ENCODE measurements at regions not wholly inside any gene's neighbourhood (a gene's known extent, or its start where the extent isn't known, plus 50 kb on each side); places are given as distances from the start of the nearest gene placed in this dataset.
A peak's percentile ranks its signal among the peaks of the same experiment; 100 is the strongest.

DNA sequence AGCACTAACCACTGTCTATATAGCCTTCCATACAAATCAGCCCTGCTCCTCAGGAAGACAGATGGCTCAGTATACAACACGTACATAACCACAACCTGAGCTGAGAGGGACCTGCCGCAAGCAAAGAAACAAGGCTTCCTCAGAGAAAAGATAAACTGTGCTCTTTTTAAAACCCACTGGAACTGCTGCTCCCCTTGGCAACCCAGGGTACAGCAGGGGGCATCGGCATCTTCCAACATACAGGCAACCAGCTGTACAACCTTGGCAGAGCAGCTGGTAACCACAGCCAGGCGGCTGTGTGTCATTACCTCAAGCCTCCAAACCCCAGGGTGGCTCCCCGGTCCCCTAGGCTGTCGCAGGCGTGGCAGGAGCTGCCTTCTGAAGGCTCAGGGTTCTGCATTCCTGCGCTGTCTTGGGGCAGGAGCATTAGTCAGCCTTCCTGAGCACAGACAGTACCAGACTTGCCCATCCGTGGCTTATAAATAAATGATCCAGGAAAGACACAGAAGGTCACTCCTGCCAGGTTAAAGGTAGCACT lies 249.5 kb downstream of the ADGRG6 start:
- DNase-seq (ENCODE audit: extremely low read depth in 1 of 11, low read depth in 9 of 11, low spot score in 4 of 11): no peak

DNA sequence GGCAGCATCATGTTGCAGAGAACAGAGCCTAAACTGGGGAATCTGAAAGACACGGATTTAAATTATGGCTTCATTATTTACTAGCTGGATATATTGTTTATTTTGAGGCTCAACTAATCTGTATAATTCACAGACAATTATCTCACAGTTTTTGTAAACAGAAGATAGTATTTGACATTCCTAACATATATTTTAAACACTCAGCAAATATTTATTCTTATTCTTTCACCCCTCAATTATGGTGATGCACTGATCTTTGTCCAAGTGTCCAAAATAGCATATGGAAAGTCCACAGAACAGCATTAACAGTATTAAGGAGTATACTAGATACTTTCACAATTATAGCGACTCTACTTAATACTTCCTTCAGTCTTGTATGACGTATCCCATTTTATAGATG lies 257.0 kb downstream of the ADGRG6 start:
- DNase-seq (ENCODE audit: extremely low read depth in 1 of 11, low read depth in 9 of 11, low spot score in 4 of 11): no peak

DNA sequence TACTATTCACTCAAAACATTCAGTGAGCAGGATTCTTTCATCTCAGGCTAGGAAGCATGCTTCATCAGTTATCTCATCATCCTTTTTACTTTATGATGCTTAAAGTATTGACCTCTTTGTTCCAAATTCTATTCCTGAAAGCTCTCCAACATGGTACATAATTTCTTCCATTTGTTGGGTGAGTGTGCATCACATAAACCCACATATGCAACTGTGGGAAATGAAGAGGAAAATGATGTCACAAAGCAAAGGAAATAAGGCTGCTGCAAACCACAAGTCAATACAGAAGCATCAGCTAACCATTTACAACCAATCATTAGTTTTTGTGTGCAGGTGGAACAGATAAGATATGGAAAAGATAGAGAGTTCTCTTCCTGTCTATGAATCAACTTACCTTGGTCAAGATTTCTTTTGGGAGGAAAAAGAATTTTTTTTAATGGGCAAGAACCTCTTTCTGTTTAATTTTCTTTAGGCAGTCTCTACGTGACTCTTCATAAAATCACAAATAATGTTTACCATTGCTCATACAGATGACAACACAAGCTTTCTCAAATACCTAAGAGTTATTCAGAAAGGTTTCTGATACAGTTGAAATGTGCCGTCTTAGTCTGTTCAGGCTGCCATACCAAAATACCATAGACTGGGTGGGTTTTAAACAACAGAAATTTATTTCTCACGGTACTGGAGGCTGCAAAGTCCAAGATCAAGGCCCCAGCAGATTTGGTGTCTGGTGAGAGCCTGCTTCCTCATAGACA lies 259.9 kb downstream of the ADGRG6 start:
- no peak for DNase-seq (ENCODE audit: extremely low read depth in 1 of 11, low read depth in 9 of 11, low spot score in 4 of 11)

DNA sequence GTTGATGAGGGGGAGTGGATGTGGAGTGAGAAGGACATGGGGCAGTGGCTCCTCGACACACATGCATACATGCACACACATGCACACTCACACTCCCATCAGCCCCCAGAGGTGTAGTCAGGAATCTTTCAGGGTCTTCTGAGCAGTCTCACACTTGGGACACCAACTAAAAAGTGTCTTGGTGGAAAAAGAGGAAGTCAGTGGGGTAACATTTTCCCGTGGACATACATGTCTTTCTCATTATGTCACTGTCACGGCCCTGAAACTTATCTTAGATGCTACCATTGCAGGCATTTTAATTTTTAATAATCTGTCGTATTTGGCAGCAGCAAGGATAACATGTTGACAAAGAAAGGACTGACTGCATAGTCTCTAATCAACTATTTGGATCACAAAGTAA lies 261.1 kb downstream of the ADGRG6 start:
- DNase-seq (ENCODE audit: extremely low read depth in 1 of 11, low read depth in 9 of 11, low spot score in 4 of 11): no peak

DNA sequence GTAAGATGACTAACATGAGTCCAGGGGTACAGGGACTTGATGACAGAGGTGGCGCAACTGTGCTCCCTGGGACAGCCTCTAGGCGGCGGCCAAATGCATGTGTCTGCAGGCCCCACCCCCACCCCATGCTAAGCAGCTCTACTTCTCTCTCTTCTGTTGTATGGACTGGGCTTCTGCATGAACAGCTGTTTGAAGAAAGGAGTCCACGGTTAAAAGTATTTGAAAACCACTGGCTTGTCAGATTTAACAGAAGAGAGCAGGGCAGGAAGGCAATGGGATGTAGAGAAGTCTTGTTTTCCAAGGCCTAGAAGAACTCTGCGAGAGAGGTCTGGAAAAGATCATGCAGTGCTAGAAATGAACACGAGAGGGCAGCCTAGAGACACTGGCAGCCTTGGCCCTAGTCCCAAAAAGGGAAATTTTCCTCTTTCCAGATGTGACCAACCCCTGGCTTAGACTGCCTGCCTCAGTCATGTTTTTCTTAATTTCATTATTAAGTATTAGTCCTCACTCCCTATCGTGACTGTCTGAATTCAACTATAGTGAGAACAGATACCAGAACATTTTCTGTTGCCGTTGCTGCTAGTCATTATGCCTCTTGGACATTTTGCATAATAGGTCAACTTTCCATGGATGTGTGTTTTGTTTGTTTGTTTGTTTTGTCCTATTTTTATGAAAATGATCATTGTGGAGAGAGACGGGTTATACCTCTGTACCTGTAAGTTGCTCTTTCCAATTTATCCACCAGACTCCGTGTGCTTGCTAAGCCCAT lies 265.0 kb downstream of the ADGRG6 start:
- DNase-seq (ENCODE audit: extremely low read depth in 1 of 11, low read depth in 9 of 11, low spot score in 4 of 11): peak; percentile 20 to 57 (median 46)

DNA sequence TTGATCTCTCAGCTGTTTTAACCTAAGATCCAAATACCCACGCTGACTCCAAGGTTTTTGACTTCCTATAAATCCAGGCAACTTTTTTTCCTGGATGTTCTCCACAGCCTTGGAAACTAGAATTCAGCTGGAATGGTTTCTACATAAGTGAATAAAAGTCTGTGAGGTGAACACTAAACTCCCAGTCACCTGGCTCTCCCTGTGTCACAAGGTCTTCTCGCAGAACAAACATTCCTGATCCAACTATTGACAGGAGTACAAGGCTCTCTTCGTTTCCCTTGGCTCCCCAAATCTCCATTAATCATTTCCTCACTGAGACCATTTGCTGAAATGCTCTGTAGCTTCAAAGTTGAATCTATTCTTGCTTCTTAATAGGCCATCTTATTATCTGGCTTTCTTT lies 265.7 kb downstream of the ADGRG6 start:
- no peak for DNase-seq (ENCODE audit: extremely low read depth in 1 of 11, low read depth in 9 of 11, low spot score in 4 of 11)

DNA sequence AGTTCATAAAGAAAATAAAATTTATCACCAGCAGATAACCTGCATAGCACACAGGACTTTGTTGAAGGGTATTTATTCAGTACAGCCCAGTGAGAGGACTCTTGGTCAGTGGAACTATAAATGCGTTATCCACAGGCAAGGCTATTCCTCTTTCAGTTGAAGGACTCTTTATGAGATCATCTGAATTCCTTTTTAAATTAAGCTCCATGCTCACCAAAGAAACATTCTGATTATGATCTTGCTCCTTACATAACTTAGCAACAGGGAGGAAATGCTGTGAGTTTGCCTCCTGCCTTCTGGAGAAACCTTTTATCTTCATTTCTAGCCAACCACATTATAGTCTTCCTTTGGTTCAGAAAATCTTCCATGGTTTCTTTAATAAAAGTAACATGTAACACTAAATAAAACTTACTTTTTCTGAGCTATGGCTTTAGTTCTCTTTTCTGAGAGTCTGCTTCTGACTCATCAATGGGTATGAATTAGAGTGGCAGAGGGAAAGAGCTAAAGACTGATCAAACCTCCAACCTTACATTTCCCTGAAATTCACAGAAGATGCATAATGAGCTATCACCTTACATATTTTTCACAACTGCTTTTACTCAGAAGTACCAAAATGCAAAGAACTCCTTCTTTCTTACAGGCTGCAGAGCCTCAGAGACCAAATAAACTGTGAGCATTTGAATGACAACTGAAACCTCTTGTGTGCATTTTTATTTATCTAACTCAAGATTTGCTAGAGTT lies 267.2 kb downstream of the ADGRG6 start:
- peak in 1 of 11 donors; percentile 9 for DNase-seq (ENCODE audit: extremely low read depth in 1 of 11, low read depth in 9 of 11, low spot score in 4 of 11)

DNA sequence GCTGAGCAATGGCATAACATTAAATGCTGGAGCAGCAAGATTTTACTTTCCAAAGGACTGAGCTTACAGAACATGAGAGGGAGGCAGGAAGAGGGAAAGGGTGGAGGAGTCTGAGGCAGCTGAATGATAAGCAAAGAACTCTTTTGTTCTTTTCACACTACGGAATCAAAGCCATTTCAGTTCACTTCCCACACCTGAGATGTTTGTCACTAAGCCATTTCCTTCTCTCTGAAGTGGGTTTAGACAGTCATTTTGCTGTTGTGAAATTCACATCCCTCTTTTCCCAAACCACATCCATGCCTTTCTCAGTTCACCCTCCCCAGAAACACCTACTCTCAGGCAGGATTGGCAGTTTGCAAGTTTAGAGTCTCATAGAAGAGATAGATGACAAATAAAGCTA lies 267.9 kb downstream of the ADGRG6 start:
- DNase-seq (ENCODE audit: extremely low read depth in 1 of 11, low read depth in 9 of 11, low spot score in 4 of 11): no peak

DNA sequence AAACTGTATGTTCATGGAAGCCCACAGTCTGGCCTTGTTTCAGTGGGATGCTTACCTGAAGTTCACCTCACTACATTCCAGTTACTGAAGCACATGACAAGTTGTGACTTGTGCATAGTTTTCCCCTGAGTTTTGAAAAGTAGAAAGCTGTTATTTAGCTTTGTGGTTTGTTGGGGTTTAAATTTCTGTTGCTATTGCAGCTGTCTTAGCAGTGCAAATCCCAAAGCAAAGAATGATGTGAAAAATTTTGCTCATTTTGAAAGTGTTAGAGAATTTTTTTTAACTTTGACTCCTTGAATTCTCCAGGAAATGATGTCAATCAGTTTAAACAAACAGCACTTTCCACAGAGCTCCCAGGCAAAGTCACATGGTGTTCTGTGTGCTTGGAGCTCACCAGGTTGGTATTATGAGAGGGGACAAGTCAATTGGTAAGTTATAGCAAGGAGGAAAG lies 268.4 kb downstream of the ADGRG6 start:
- no peak for DNase-seq (ENCODE audit: extremely low read depth in 1 of 11, low read depth in 9 of 11, low spot score in 4 of 11)

DNA sequence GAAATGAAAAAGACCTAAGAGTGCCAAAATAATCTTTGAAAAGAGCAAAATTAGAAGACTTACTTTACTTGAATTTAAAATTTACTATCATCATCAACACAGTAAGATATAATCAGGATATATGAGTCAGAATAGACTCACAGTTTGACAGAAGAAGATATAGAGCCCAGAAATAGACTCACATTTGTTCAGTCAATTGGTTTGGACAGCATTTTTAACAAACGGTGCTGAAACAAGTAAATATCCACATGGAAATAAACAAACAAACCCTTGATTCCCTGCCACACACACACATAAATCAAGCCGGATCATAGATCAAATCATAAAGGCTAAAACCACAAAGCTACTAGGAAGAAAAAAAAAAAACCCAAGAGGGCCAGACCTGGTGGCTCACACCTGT lies 291.1 kb downstream of the ADGRG6 start:
- no peak for DNase-seq (ENCODE audit: extremely low read depth in 1 of 11, low read depth in 9 of 11, low spot score in 4 of 11)

DNA sequence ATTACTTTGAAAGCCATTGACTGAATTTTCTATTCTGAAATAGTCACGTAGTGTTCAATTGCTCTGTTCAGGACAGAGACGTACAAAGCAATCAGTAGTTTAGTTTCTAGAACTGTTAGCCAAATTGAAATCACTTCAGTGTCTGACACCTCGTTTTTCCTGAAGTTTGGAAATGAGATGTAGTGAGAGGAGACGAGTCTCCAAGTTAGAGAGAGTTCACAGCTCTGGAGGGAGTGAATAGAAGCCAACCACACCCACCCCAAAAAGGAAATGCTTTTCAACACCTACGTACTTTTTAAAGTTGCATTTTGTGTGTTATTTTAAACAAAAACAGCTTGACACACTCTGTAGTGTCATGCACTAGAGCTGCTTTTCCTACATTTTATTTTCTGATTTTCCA lies 296.0 kb downstream of the ADGRG6 start:
- DNase-seq (ENCODE audit: extremely low read depth in 1 of 11, low read depth in 9 of 11, low spot score in 4 of 11): no peak

DNA sequence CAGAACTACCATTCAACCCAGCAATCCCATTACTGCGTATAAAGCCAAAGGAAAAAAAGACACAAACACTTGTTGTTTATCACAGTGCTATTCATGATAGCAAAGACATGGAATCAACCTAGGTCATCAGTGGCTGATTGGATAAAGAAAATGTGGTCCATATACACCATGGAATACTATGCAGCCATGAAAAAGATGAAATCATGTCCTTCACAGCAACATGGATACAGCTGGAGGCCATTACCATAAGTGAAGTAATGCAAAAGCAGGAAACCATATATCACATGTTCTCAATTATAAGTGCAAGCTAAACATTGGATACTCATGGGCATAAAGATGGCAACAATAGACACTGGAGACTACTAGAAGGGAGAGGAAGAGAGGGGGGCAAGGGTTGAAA lies 299.6 kb downstream of the ADGRG6 start:
- DNase-seq (ENCODE audit: extremely low read depth in 1 of 11, low read depth in 9 of 11, low spot score in 4 of 11): no peak

DNA sequence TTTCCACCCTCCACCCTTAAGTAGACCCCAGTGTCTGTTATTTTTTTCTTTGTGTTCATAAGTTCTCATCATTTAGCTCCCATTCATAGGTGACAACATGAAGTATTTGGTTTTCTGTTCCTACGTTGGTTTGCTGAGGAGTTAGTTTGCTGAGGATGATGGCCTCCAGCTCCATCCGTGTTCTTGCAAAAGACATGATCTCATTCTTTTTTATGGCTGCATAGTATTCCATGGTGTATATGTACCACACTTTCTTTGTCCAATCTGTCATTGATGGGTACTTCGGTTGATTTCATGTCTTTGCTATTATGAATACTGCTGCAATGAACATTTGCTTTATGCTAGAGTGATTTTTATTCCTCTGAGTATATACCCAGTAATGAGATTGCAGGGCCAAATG lies 301.2 kb downstream of the ADGRG6 start:
- no peak for DNase-seq (ENCODE audit: extremely low read depth in 1 of 11, low read depth in 9 of 11, low spot score in 4 of 11)

DNA sequence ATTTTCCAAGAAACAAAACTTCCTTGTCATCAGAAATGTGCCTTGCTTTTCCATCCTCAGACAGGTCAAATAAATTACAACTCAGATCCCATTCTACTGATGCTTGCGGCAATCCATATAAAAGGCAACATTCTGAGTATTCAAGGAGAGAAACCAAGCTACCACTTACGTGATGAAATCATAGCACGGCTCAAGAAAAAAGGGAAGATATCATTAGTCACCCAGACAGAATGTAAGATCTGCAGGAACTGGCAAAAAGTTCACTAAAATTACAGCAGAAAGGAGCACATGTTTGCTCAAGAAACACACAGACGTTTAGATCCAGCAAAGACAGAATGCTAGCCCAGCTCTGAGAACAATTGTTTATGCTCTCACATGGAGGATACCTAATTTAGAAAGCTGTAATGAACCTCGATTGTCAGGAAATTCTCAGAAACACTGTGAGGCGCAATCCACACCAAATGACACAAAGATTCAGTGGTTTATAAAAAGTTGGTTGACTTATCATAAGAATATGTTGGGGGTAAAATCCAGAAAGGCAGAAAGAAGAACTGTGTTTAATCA lies 304.2 kb downstream of the ADGRG6 start:
- DNase-seq (ENCODE audit: extremely low read depth in 1 of 11, low read depth in 9 of 11, low spot score in 4 of 11): no peak

DNA sequence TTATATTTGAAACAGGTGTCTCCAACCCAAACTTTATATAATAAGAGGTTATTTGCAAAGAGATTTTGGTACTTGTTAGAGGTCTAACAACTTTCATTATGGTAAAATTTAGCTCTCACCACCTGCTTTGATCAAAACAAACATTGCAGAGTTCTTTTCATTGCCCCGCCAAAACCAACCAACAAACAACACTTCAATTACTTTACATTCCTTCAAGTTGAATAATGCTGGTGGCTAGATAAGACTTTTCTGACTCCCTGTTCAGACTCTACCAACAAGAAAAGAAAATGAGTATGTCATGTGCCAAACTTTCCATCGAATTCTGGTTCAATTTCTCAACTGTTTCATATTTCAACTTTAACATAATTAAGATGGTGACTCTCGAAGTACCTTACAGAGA lies 311.1 kb downstream of the ADGRG6 start:
- no peak for DNase-seq (ENCODE audit: extremely low read depth in 1 of 11, low read depth in 9 of 11, low spot score in 4 of 11)

DNA sequence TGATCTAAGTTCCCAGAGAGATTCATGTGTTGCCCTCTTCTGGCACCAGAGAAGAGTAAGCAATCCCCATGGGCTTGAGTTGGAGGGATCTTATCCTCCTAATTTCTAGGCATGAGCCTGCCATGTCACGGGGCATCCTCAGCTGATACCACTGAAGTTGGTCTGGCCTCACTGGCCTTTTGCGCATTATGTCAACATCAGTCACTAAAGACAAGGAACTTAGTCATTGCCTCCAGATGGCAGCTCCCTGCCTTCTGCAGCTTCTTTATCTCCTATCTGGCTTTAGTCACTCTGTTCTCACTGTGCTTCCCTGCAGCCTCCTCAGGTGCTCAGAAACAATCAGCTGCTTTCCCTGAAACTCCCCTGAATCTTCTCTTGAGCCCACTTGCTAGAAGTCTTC lies 312.2 kb downstream of the ADGRG6 start:
- DNase-seq (ENCODE audit: extremely low read depth in 1 of 11, low read depth in 9 of 11, low spot score in 4 of 11): no peak

DNA sequence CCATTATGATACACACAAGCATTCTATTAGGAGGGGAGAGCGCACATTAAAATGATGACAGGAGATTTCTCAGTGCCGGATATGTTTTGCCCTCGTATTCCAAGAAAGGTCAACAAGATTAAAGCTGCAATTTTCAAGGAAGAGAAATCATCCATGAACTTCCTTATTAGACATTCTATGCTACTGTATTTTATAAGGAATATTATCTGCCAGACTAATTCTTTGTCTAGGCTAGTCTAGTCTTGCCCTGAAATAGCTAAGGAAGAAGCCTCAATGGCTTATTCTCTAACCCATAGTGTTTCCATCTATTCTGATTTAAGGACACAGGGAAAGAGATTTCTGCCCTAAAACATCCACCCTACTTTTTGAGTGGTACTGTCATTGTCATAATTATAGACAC lies 315.4 kb downstream of the ADGRG6 start:
- no peak for DNase-seq (ENCODE audit: extremely low read depth in 1 of 11, low read depth in 9 of 11, low spot score in 4 of 11)

DNA sequence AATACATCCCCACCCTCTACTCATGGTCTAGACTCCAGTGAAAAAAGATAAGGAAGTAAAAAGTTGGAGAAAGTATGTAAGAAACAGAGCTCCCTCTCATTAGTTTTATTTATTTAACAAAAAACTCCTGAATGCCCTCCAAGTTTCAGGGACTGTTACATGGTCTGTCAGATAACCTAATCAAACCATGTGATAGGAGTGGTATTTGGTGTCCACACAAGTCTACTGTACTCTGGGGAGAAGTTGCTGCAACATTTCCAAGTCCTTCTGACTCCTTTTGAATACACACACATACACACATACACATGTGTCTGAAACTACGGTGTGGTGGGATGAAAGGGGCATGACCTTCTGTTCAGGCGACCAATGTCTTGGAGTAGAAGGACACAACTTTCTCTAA lies 320.0 kb downstream of the ADGRG6 start:
- no peak for DNase-seq (ENCODE audit: extremely low read depth in 1 of 11, low read depth in 9 of 11, low spot score in 4 of 11)

DNA sequence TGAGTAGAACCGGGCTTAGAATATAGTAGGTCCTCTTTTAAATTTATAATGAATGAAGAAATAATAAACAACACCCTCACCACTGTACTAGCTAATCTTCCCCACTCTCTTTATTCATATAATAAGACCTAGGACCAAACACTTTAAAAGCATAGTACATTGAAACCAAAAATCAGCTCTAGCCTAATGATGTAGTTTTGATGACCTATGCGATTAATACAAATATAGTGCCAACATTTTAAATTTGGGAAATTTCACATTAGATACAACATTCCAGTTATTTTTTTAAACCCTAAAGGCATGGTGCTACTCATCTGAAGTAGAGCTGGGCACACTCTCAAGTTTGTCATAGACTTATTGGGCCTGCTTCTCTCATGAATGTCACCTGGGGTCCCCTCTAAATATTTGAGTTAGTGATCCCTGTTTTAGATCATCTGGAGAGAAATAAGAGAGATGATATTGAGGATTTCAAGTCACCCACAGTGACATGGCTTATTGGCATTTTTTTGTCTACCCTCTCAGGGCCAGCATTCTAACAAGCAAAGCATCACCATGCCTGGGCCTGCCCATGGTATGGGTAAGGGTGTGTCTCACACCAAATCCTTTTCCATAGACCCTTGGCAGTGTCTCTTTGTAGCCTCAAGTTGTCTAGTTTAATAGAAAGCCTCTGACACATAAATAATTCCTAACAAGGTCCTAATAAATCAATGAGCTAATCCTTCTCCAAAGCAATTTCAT lies 319.8 kb downstream of the HIVEP2 start:
- no peak for DNase-seq (ENCODE audit: extremely low read depth in 1 of 11, low read depth in 9 of 11, low spot score in 4 of 11)

All from renal cortex interstitium (tissue), 11 donors.